Activated CD4-positive, alpha-beta memory T cell treated with anti-CD3 and anti-CD28 coated beads, Interleukin-2, amount 10 ng/mL, durations not matched to agents 7 days and 5 days (primary cell): ENCODE measurements at regions not wholly inside any gene's neighbourhood (a gene's known extent, or its start where the extent isn't known, plus 50 kb on each side); places are given as distances from the start of the nearest gene placed in this dataset.

Source experiments
- CTCF ChIA-PET: fragments of 350-600 bp; sonication (Branson Sonifier 250); formaldehyde crosslinking; loops from one replicate; lab custom pipeline; 2021; ENCODE audit warnings: antibody characterized with exemption, inconsistent platforms; lab: Charles Lee
- POLR2A ChIA-PET: fragments of 350-600 bp; sonication (Branson Sonifier 250); formaldehyde crosslinking; loops from one replicate; lab custom pipeline; 2021; ENCODE audit warnings: antibody characterized with exemption; lab: Charles Lee
- DNase-seq: peaks from one replicate; pipeline ENCODE4 v3.0.0-alpha.2; 2020
- H3K27ac Mint-ChIP-seq: one replicate; pipeline ENCODE4 v1.8.0; 2021; ENCODE audit warnings: mild to moderate bottlenecking, mixed read lengths
- H3K27me3 Mint-ChIP-seq: one replicate; pipeline ENCODE4 v1.8.0; 2021; ENCODE audit warnings: mixed read lengths
- H3K36me3 Mint-ChIP-seq: one replicate; pipeline ENCODE4 v1.8.0; 2021; ENCODE audit warnings: low read depth, mixed read lengths
- H3K4me1 Mint-ChIP-seq: one replicate; pipeline ENCODE4 v1.8.0; 2021; ENCODE audit warnings: mixed read lengths
- H3K4me3 Mint-ChIP-seq: one replicate; pipeline ENCODE4 v1.8.0; 2021; ENCODE audit warnings: mild to moderate bottlenecking, mixed read lengths
- H3K9me3 Mint-ChIP-seq: one replicate; pipeline ENCODE4 v1.8.0; 2021; ENCODE audit warnings: mixed read lengths

DNA sequence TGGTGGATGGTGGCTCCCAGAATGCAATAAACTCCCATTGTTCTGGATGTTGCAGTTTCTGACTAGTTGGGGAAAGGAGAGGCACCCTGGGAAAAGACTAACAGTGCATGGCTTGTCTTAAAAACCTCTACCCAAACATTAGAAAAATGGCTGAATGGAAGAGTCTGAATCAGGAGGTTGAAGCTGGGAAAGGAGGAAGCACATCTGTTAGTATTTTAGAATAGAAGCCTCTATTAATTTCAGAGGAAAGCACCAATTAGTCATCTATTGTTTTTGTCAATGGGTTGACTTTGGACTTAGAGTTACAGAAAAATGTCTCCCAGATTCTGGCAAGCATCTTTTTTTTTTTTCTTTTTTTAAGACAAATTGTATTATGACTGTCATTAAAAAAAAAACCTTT, 56.1 kb upstream of the ELMO1 start:
- no peak for DNase-seq
- Mint-ChIP-seq H3K9me3 (no peaks in the 10 kb centered on the region), H3K27ac (no peak overlapping the region), H3K4me1 (no peaks in the 10 kb centered on the region), H3K36me3 (no peaks in the 10 kb centered on the region), H3K4me3 (no peak overlapping the region), H3K27me3 (peaks cover 34% of the 10 kb centered on the region)
- ChIA-PET POLR2A (interaction anchor here (0.8 to 1.8 kb wide), 2 partner anchors 27 to 151 kb away, joined by 3 to 6 read pairs; no protein-coding TSS in a partner anchor), CTCF (interaction anchor here (1.7 kb wide), 1 partner anchor 10 kb away, joined by 5 read pairs; no protein-coding TSS in a partner anchor)

- peaks cover 37% of the 10 kb centered on the region for H3K27me3 Mint-ChIP-seq
- H3K4me1 Mint-ChIP-seq: no peaks in the 10 kb centered on the region
- ChIA-PET POLR2A (interaction anchor here (1.8 kb wide), 1 partner anchor 152 kb away, joined by 6 read pairs; no protein-coding TSS in a partner anchor), CTCF (interaction anchor here (0.8 to 3.2 kb wide), 4 partner anchors 10 to 282 kb away, joined by 3 to 20 read pairs (median 9); no protein-coding TSS in a partner anchor)
- DNase-seq: no peak
- H3K9me3 Mint-ChIP-seq: no peaks in the 10 kb centered on the region
- H3K27ac Mint-ChIP-seq: no peak overlapping the region
- no peaks in the 10 kb centered on the region for H3K36me3 Mint-ChIP-seq
- H3K4me3 Mint-ChIP-seq: no peak overlapping the region
Observed at GRCh38 chr7:37505750-37506353, 57.2 kb upstream of the ELMO1 start.

DNA sequence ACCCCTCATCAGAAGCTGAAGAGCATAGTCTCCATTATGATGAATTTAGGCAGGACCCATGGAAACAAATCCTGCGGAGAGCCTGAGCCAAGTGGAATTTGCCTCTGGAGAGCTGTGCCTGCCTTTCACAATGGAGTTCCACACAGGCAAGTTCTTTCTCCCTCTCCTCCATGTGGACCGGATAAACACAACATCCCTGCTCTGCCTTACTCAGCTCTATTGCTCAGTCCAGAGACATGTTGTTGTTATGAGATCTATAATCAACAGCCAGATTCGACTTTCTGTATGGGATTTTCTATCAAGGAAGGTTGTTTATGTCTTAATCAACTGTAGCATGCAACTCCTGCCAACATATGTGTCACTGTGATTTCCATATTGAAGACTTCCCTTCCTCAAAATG, 59.5 kb upstream of the ELMO1 start:
- H3K4me3 Mint-ChIP-seq: no peak overlapping the region
- CTCF ChIA-PET: interaction anchor here (1.1 to 3.2 kb wide), 3 partner anchors 13 to 274 kb away, joined by 3 to 20 read pairs (median 13); no protein-coding TSS in a partner anchor

DNA sequence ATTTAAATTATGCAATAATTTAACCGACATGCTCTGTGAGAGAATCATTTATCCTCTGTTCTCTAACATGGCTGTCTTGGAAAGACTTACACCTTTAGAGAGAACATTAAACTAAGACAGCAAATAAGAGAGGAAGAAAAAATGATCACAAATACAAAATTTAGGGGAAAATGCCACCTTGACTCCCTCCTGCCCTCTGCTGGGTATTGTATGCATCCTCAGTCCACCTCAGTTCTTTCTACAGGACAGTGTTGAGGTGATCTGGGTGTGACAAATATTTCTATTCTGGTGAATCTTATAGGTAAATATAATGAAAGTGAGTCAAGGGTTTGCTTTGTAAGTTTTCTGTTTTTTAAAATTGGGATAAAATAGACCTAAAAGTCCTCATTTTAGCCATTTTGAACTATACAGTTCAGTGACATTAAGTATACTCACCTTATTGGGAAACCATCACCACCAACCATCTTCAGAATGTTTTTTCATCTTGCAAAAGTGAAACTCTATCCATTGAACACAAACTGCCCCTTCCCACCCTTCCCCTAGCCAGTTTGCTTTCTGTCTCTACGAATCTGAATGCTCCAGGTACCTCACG, 61.5 kb upstream of the ELMO1 start:
- Mint-ChIP-seq H3K36me3 (no peaks in the 10 kb centered on the region), H3K27me3 (peaks cover 33% of the 10 kb centered on the region), H3K4me3 (no peak overlapping the region), H3K4me1 (no peaks in the 10 kb centered on the region), H3K27ac (no peak overlapping the region), H3K9me3 (no peaks in the 10 kb centered on the region)
- DNase-seq: peak; percentile 26
- CTCF ChIA-PET: interaction anchor here (0.8 to 1.2 kb wide), 4 partner anchors 157 to 275 kb away, joined by 3 to 4 read pairs (median 3); no protein-coding TSS in a partner anchor
- POLR2A ChIA-PET: no interaction called here

More for the DNA sequence above, 59.5 kb upstream of the ELMO1 start:
- no peak for DNase-seq
- POLR2A ChIA-PET: interaction anchor here (0.5 kb wide), 1 partner anchor 1260 kb away, joined by 3 read pairs; no protein-coding TSS in a partner anchor
- no peaks in the 10 kb centered on the region for H3K9me3 Mint-ChIP-seq
- no peaks in the 10 kb centered on the region for H3K4me1 Mint-ChIP-seq
- H3K27me3 Mint-ChIP-seq: peaks cover 37% of the 10 kb centered on the region
- no peaks in the 10 kb centered on the region for H3K36me3 Mint-ChIP-seq
- no peak overlapping the region for H3K27ac Mint-ChIP-seq

DNA sequence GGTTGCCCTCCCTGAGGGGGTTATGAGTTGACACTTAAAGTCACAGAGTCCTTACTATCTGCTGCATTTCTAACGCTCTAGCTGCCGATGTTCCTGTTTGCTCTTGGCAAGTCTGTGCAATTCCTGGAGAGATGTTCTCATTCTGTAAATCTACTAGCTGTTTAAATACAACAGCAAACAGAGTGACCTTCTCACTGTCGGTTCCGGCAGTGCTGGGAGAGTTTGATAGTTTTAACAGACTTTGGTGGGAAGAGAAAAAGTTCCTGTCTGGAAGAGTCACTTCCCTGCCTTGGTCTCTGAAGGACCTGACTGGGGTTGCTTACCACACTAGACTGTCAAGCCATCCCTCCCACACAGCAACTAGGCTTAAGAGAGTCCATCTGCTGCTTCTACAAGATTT, 63.3 kb upstream of the ELMO1 start:
- Mint-ChIP-seq H3K36me3 (no peaks in the 10 kb centered on the region), H3K9me3 (no peaks in the 10 kb centered on the region), H3K27me3 (peaks cover 26% of the 10 kb centered on the region), H3K4me3 (no peak overlapping the region), H3K4me1 (no peaks in the 10 kb centered on the region), H3K27ac (no peak overlapping the region)
- no peak for DNase-seq
- CTCF ChIA-PET: interaction anchor here (1.1 kb wide), 1 partner anchor 17 kb away, joined by 7 read pairs; no protein-coding TSS in a partner anchor
- POLR2A ChIA-PET: no interaction called here

DNA sequence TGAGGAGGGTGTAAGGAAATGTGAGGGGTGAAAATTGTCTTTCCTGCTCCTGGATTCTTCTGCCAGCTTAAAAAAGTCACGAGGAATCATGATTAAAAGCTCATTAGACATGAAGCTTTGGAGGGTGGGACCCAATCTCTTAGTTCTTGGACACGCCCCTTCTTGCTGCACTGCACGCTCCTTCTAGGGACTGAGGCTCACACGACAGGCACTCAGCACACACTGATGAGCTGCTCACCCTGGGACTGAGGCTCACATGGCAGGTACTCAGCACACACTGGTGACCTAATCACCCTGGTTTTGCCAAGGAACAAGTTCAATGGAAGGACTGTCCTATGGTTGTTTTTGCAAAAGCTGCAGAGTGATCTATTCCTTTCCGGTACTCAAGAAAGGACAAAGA, 65.8 kb upstream of the ELMO1 start:
- H3K9me3 Mint-ChIP-seq: no peaks in the 10 kb centered on the region
- H3K4me3 Mint-ChIP-seq: no peak overlapping the region
- no peaks in the 10 kb centered on the region for H3K4me1 Mint-ChIP-seq
- no peak overlapping the region for H3K27ac Mint-ChIP-seq
- H3K27me3 Mint-ChIP-seq: peaks cover 5% of the 10 kb centered on the region
- CTCF ChIA-PET: no interaction called here
- DNase-seq: no peak
- H3K36me3 Mint-ChIP-seq: no peaks in the 10 kb centered on the region
- POLR2A ChIA-PET: no interaction called here

- Mint-ChIP-seq H3K4me3 (no peak overlapping the region), H3K27me3 (peaks cover 10% of the 10 kb centered on the region), H3K9me3 (no peaks in the 10 kb centered on the region), H3K4me1 (no peaks in the 10 kb centered on the region), H3K27ac (no peak overlapping the region), H3K36me3 (no peaks in the 10 kb centered on the region)
- ChIA-PET POLR2A (no interaction called here), CTCF (no interaction called here)
- DNase-seq: no peak
Observed at GRCh38 chr7:37516664-37517063, 68.0 kb upstream of the ELMO1 start.

DNA sequence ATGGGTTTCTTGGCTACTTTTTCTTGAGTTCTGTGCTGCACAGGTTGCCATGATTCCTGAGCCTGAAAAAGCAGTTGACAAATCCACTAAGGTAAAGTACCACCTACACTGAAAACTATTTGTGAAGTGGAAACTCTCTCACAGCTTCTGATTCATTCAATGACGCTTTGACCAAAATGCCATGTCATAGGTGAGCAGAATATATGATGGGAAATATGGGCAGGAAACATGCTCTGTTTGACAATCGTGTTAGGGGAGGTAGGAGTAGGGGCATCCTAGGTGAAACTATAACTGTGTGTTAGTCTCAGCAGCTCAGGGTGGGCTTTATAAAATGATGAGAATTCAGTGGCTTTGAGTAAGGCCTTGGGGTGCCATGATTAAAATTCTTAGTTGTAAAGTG, 69.6 kb upstream of the ELMO1 start:
- no peaks in the 10 kb centered on the region for H3K9me3 Mint-ChIP-seq
- ChIA-PET CTCF (no interaction called here), POLR2A (no interaction called here)
- DNase-seq: no peak
- H3K4me3 Mint-ChIP-seq: no peak overlapping the region
- no peaks in the 10 kb centered on the region for H3K4me1 Mint-ChIP-seq
- H3K36me3 Mint-ChIP-seq: no peaks in the 10 kb centered on the region
- H3K27ac Mint-ChIP-seq: no peak overlapping the region
- H3K27me3 Mint-ChIP-seq: peaks cover 12% of the 10 kb centered on the region

DNA sequence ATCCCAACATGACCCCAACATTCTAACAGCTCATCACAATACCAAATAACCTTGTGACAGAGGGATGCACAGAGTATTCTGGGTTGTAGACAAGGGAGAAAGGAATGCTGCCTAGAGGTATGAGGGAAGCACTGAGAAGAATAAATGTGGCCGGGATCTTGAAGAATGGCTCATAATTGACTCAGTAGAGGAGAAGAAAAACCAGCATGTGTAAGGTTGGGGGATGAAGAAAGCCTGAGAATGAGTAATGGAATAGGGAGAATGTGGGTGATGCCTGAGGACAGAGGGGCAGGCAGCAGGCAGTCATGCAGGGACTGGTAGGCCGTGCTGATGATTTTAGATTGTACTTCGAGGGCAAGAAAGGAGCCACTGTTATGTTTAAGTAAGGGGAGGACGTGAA, 75.4 kb upstream of the ELMO1 start:
- peaks cover 22% of the 10 kb centered on the region for H3K27me3 Mint-ChIP-seq
- no peak overlapping the region for H3K27ac Mint-ChIP-seq
- CTCF ChIA-PET: no interaction called here
- DNase-seq: no peak
- POLR2A ChIA-PET: no interaction called here
- H3K4me1 Mint-ChIP-seq: no peaks in the 10 kb centered on the region
- H3K9me3 Mint-ChIP-seq: no peaks in the 10 kb centered on the region
- H3K36me3 Mint-ChIP-seq: no peaks in the 10 kb centered on the region
- no peak overlapping the region for H3K4me3 Mint-ChIP-seq

- CTCF ChIA-PET: no interaction called here
- Mint-ChIP-seq H3K27me3 (peaks cover 20% of the 10 kb centered on the region), H3K9me3 (no peaks in the 10 kb centered on the region), H3K4me1 (no peaks in the 10 kb centered on the region), H3K4me3 (no peak overlapping the region), H3K36me3 (no peaks in the 10 kb centered on the region), H3K27ac (no peak overlapping the region)
- no peak for DNase-seq
- POLR2A ChIA-PET: no interaction called here
Observed at GRCh38 chr7:37524797-37525196, 76.1 kb upstream of the ELMO1 start.

GRCh38 chr7:37526623-37527022, 78.0 kb upstream of the ELMO1 start:
- no peaks in the 10 kb centered on the region for H3K4me1 Mint-ChIP-seq
- peaks cover 17% of the 10 kb centered on the region for H3K27me3 Mint-ChIP-seq
- H3K4me3 Mint-ChIP-seq: no peak overlapping the region
- H3K9me3 Mint-ChIP-seq: no peaks in the 10 kb centered on the region
- ChIA-PET POLR2A (no interaction called here), CTCF (no interaction called here)
- no peaks in the 10 kb centered on the region for H3K36me3 Mint-ChIP-seq
- no peak overlapping the region for H3K27ac Mint-ChIP-seq
- no peak for DNase-seq

GRCh38 chr7:37527109-37527508, 78.4 kb upstream of the ELMO1 start:
- Mint-ChIP-seq H3K27ac (no peak overlapping the region), H3K27me3 (peaks cover 20% of the 10 kb centered on the region), H3K4me1 (no peaks in the 10 kb centered on the region), H3K4me3 (no peak overlapping the region), H3K36me3 (no peaks in the 10 kb centered on the region), H3K9me3 (no peaks in the 10 kb centered on the region)
- ChIA-PET POLR2A (no interaction called here), CTCF (no interaction called here)
- DNase-seq: no peak

DNA sequence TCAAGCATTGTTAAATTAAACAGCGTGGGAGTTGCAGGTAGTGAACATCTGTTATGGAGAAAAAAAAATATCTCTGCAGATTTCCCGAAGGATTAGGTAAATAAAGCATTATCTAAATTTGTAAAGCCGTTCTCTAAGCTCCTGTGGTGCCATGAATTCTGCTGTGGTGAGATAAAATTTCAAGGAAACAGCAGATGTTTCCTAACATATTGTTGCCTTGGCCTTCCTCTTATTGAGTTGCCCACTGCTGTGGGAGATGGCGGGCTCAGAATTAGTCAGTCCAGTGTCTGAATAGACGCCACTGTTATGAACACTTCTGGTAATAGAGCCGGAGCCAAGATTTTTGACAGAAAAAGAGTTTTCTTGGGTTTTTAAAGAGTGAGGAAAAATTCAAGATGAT, 82.6 kb upstream of the ELMO1 start:
- Mint-ChIP-seq H3K4me1 (no peaks in the 10 kb centered on the region), H3K4me3 (no peak overlapping the region), H3K27ac (no peak overlapping the region), H3K27me3 (peaks cover 17% of the 10 kb centered on the region), H3K36me3 (no peaks in the 10 kb centered on the region), H3K9me3 (no peaks in the 10 kb centered on the region)
- DNase-seq: no peak
- ChIA-PET POLR2A (no interaction called here), CTCF (no interaction called here)
